Type B pancreatic cell (in vitro differentiated cells): ENCODE measurements at regions not wholly inside any gene's neighbourhood (a gene's known extent, or its start where the extent isn't known, plus 50 kb on each side); places are given as distances from the start of the nearest gene placed in this dataset.

Experiments used
- DNase-seq: peaks from one replicate; pipeline ENCODE4 v3.0.0; 2021; ENCODE audit warnings: mixed read lengths; ENCODE audit not compliant: unreplicated experiment; ENCODE audit errors: extremely low spot score
- H3K27ac Mint-ChIP-seq: 2 replicates; pipeline ENCODE4 v1.8.0; 2021; ENCODE audit warnings: mild to moderate bottlenecking, mixed read lengths
- H3K27me3 Mint-ChIP-seq: 2 replicates; pipeline ENCODE4 v1.8.0; 2021; ENCODE audit warnings: mixed read lengths
- H3K36me3 Mint-ChIP-seq: 2 replicates; pipeline ENCODE4 v1.8.0; 2021; ENCODE audit warnings: mixed read lengths
- H3K4me1 Mint-ChIP-seq: one replicate; pipeline ENCODE4 v1.8.0; 2021; ENCODE audit warnings: mixed read lengths; ENCODE audit not compliant: unreplicated experiment
- H3K4me3 Mint-ChIP-seq: 2 replicates; pipeline ENCODE4 v1.8.0; 2021; ENCODE audit warnings: mild to moderate bottlenecking, mixed read lengths
- H3K9me3 Mint-ChIP-seq: 2 replicates; pipeline ENCODE4 v1.8.0; 2021; ENCODE audit warnings: mixed read lengths
- TF ChIP-seq, protein P1 (sequence below): fragments of 200-600 bp; sonication (generic); conservative IDR thresholded peaks from 2 replicates; pipeline ENCODE4 v1.5.0; 2021; ENCODE audit warnings: antibody characterized with exemption, mild to moderate bottlenecking

DNA sequence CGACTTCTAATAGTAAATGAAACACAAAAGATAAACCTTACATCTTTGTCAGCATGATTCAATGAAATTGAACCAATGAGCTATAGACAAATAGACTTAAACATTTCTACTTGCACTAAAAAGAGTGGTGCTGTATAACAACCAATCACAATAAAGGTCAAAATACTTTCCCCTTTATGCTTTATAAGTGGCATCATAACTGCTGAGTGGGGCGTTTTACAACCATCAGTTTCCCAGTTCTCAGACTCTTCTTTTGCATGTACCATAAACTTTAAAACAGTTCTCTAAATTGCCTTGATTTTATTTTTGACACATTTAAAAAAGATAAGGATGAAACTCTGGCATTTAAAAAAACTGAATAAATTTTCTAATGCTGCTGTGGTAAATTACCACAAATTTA is 356.2 kb downstream of the NNT start:
- Mint-ChIP-seq H3K27ac (no peak overlapping the region), H3K4me3 (no peak overlapping the region), H3K9me3 (peaks cover 5% of the 10 kb centered on the region), H3K4me1 (no peaks in the 10 kb centered on the region), H3K27me3 (no peaks in the 10 kb centered on the region), H3K36me3 (no peaks in the 10 kb centered on the region)
- DNase-seq: no peak
- TF ChIP-seq, protein P1, sequence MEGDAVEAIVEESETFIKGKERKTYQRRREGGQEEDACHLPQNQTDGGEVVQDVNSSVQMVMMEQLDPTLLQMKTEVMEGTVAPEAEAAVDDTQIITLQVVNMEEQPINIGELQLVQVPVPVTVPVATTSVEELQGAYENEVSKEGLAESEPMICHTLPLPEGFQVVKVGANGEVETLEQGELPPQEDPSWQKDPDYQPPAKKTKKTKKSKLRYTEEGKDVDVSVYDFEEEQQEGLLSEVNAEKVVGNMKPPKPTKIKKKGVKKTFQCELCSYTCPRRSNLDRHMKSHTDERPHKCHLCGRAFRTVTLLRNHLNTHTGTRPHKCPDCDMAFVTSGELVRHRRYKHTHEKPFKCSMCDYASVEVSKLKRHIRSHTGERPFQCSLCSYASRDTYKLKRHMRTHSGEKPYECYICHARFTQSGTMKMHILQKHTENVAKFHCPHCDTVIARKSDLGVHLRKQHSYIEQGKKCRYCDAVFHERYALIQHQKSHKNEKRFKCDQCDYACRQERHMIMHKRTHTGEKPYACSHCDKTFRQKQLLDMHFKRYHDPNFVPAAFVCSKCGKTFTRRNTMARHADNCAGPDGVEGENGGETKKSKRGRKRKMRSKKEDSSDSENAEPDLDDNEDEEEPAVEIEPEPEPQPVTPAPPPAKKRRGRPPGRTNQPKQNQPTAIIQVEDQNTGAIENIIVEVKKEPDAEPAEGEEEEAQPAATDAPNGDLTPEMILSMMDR: no peak

DNA sequence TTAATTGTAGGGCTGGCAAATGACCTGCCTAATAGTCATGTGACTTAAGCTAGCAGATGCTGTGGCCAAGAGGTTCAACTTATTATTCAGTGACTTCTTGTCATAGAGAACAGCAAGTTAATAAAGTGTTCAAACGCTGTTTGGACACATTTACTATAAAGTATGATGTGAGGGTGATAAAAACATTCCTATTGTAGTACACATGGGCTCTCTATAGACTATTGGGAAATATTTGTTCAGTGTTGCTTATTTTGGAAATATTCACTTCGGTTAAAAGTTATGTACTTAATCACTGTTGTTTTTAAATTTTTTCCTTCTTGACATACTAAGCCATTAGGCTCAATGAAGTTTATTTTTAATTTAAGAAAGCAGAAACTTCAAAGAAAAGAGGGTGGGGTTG is 345.0 kb downstream of the NNT start:
- peaks cover 6% of the 10 kb centered on the region for H3K9me3 Mint-ChIP-seq
- H3K27ac Mint-ChIP-seq: no peak overlapping the region
- H3K4me3 Mint-ChIP-seq: no peak overlapping the region

DNA sequence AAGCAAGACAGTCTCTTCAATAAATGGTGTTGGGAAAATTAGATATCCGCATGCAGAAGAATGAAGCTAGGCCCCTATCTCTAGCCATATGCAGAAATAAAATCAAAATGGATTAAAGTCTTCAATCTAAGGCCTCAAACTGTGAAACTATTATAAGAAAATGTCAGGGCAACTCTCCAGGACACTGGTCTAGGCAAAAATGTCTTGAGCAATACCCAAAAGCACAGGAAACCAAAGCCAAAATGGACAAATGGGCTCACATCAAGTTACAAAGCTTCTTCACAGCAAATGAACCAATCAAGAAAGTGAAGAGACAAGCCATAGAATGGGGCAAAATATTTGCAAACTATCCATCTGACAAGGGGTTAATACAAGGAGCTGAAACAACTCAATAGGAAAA is 338.8 kb downstream of the NNT start:
- no peak for DNase-seq
- no peak overlapping the region for H3K27ac Mint-ChIP-seq
- H3K4me1 Mint-ChIP-seq: no peaks in the 10 kb centered on the region
- no peaks in the 10 kb centered on the region for H3K27me3 Mint-ChIP-seq
- H3K4me3 Mint-ChIP-seq: no peak overlapping the region
- peaks cover 6% of the 10 kb centered on the region for H3K9me3 Mint-ChIP-seq
- TF ChIP-seq, protein P1: no peak
- H3K36me3 Mint-ChIP-seq: no peaks in the 10 kb centered on the region

More for the DNA sequence above, 345.0 kb downstream of the NNT start:
- TF ChIP-seq, protein P1: no peak
- no peak for DNase-seq
- Mint-ChIP-seq H3K27me3 (no peaks in the 10 kb centered on the region), H3K4me1 (no peaks in the 10 kb centered on the region), H3K36me3 (no peaks in the 10 kb centered on the region)

DNA sequence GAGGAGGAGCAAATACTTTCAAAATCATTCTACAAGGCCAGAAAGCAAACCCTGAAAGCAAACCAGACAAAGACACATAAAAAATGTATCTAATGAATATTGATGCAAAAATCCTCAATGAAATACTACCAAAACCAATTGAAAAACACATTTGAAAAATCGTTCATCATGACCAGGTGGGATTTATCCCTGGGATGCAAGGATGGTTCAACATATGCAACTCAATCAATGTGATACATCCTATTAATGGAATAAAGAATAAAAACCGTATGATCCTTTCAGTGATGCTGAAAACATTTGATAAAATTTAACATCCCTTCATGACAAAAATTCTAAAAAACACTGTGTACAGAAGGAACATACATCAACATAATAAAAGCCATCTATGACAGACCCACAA is 337.6 kb downstream of the NNT start:
- Mint-ChIP-seq H3K36me3 (no peaks in the 10 kb centered on the region), H3K27ac (no peak overlapping the region), H3K4me1 (no peaks in the 10 kb centered on the region), H3K27me3 (no peaks in the 10 kb centered on the region), H3K4me3 (no peak overlapping the region), H3K9me3 (peaks cover 6% of the 10 kb centered on the region)
- DNase-seq: no peak
- TF ChIP-seq, protein P1: no peak

DNA sequence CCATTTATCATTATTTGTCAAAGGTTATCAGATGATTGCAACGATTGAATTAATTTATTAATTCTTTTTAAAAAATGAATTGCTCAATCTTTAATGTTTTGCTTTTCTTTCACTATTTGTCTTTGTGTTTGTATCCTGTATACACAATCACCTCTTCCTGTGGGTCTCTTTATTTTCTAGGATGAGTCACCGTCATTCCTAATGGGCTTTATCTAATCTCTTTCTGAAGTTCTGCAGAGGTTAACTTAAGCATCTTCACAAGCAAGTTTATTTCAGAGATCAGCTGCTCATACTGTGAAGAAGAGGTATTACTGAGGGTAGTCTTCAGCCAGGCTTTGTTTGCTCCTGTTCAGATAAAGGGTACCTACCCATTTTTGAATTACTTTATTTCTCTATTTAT is 323.9 kb downstream of the NNT start:
- TF ChIP-seq, protein P1: no peak
- Mint-ChIP-seq H3K27me3 (no peaks in the 10 kb centered on the region), H3K36me3 (no peaks in the 10 kb centered on the region), H3K9me3 (peaks cover 4% of the 10 kb centered on the region), H3K4me1 (no peaks in the 10 kb centered on the region), H3K4me3 (no peak overlapping the region), H3K27ac (no peak overlapping the region)
- no peak for DNase-seq

DNA sequence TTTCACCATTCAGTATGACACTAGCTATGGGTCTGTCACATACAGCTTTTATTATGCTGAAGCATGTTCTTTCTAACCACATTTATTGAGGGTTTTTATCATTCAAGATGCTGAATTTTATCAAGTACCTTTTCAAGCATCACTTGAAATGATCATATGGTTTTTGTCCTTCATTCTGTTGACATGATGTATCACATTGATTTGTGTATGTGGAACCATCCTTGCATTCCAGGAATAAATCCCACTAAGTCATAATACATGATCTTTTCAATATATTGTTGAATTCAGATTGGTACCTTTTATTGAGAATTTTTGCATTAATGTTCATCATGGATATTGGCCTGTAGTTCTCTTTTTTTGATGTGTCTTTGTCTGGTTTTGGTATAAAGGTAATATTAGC is 317.4 kb downstream of the NNT start:
- Mint-ChIP-seq H3K36me3 (no peaks in the 10 kb centered on the region), H3K27ac (no peak overlapping the region), H3K27me3 (no peaks in the 10 kb centered on the region), H3K4me1 (no peaks in the 10 kb centered on the region), H3K9me3 (no peaks in the 10 kb centered on the region), H3K4me3 (no peak overlapping the region)
- no peak for DNase-seq
- TF ChIP-seq, protein P1: no peak
